ENCODE measurements at regions not wholly inside any gene's neighbourhood (a gene's known extent, or its start where the extent isn't known, plus 50 kb on each side); places are given as distances from the start of the nearest gene placed in this dataset.

DNA sequence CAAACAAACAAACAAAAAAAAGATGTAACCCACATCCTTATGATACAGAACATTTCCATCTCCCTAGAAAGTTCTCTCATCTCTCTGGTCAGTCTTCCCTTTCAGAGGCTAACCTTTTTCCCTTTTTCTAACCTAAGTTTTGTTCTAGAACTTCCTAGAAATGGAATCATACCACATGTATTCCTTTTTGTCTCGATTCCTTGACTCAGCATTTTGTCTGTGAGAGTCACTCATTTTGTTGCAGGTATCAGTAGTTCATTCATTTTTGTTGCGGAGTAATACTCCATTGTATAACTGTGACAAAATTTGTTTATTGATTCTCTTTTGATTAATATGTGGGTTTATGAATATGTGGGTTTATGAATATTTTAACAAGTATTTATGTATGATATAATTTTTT lies 400.0 kb upstream of the PDE4D start:
- H3K27ac Mint-ChIP-seq (ENCODE audit: unreplicated experiment) = no peak overlapping the region
- H3K36me3 Mint-ChIP-seq (ENCODE audit: unreplicated experiment) = no peaks in the 10 kb centered on the region
- H3K4me3 Mint-ChIP-seq (ENCODE audit: unreplicated experiment) = no peak overlapping the region
- H3K27me3 Mint-ChIP-seq (ENCODE audit: unreplicated experiment) = no peaks in the 10 kb centered on the region
- peaks cover 10% of the 10 kb centered on the region for H3K4me1 Mint-ChIP-seq (ENCODE audit: low read depth, unreplicated experiment)
- no peaks in the 10 kb centered on the region for H3K9me3 Mint-ChIP-seq (ENCODE audit: unreplicated experiment)
- no peak for DNase-seq
- TF ChIP-seq, protein P1, sequence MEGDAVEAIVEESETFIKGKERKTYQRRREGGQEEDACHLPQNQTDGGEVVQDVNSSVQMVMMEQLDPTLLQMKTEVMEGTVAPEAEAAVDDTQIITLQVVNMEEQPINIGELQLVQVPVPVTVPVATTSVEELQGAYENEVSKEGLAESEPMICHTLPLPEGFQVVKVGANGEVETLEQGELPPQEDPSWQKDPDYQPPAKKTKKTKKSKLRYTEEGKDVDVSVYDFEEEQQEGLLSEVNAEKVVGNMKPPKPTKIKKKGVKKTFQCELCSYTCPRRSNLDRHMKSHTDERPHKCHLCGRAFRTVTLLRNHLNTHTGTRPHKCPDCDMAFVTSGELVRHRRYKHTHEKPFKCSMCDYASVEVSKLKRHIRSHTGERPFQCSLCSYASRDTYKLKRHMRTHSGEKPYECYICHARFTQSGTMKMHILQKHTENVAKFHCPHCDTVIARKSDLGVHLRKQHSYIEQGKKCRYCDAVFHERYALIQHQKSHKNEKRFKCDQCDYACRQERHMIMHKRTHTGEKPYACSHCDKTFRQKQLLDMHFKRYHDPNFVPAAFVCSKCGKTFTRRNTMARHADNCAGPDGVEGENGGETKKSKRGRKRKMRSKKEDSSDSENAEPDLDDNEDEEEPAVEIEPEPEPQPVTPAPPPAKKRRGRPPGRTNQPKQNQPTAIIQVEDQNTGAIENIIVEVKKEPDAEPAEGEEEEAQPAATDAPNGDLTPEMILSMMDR (IDR thresholded peaks at IDR 0.05; ENCODE audit: partially characterized antibody, unreplicated experiment) = no peak

- TF ChIP-seq, protein P1 (IDR thresholded peaks at IDR 0.05; ENCODE audit: partially characterized antibody, unreplicated experiment) = peak; percentile 86
Observed at GRCh38 chr5:60287174-60287771, 393.7 kb upstream of the PDE4D start.

DNA sequence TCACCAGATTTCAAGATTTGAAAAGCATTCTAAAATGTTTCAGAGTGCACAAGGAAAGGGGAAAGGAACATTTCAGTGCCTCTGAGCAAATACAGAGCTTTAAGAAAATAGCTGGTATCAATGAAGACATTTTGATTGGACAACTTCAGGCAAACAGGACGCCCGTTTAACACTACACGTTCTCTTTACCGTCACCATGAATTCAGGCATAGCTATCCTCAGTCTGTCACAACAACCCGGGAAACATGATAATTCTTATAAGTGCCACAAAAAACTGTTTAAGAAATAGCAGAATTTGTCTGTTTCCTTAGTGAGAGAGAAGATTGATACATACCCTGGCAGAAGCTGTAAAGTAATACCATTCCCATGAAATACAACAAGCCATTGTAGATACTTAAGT lies 392.4 kb upstream of the PDE4D start:
- H3K36me3 Mint-ChIP-seq (ENCODE audit: unreplicated experiment) = no peaks in the 10 kb centered on the region
- no peak for DNase-seq
- no peaks in the 10 kb centered on the region for H3K9me3 Mint-ChIP-seq (ENCODE audit: unreplicated experiment)
- H3K27ac Mint-ChIP-seq (ENCODE audit: unreplicated experiment) = no peak overlapping the region
- no peaks in the 10 kb centered on the region for H3K27me3 Mint-ChIP-seq (ENCODE audit: unreplicated experiment)
- TF ChIP-seq, protein P1 (IDR thresholded peaks at IDR 0.05; ENCODE audit: partially characterized antibody, unreplicated experiment) = no peak
- no peak overlapping the region for H3K4me3 Mint-ChIP-seq (ENCODE audit: unreplicated experiment)
- peaks cover 10% of the 10 kb centered on the region for H3K4me1 Mint-ChIP-seq (ENCODE audit: low read depth, unreplicated experiment)

More at GRCh38 chr5:60287174-60287771, 393.7 kb upstream of the PDE4D start:
- H3K27ac Mint-ChIP-seq (ENCODE audit: unreplicated experiment) = no peak overlapping the region
- H3K4me3 Mint-ChIP-seq (ENCODE audit: unreplicated experiment) = no peak overlapping the region
- H3K4me1 Mint-ChIP-seq (ENCODE audit: low read depth, unreplicated experiment) = peaks cover 10% of the 10 kb centered on the region
- no peaks in the 10 kb centered on the region for H3K9me3 Mint-ChIP-seq (ENCODE audit: unreplicated experiment)
- H3K27me3 Mint-ChIP-seq (ENCODE audit: unreplicated experiment) = no peaks in the 10 kb centered on the region
- peak; percentile 71 for DNase-seq
- no peaks in the 10 kb centered on the region for H3K36me3 Mint-ChIP-seq (ENCODE audit: unreplicated experiment)

DNA sequence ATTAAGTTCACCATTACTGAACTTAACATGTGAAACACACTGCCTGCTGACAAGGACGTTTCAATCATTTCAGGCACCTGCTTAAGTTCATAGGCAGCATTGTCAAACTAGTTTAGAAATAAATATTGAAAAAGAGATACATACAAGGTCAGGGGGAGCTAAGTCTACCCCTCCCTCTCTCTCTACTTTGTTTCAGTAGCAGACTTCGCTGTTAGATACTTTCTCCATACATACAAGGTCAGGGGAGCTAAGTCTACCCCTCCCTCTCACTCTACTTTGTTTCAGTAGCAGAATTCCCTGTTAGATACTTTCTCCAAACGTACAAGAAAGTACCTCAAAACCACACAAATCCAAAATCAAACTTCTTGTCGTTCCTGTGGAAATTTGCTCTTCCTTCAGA lies 387.4 kb upstream of the PDE4D start:
- TF ChIP-seq, protein P1 (IDR thresholded peaks at IDR 0.05; ENCODE audit: partially characterized antibody, unreplicated experiment) = no peak
- Mint-ChIP-seq H3K4me1 (ENCODE audit: low read depth, unreplicated experiment) (no peaks in the 10 kb centered on the region), H3K4me3 (ENCODE audit: unreplicated experiment) (no peak overlapping the region), H3K36me3 (ENCODE audit: unreplicated experiment) (no peaks in the 10 kb centered on the region), H3K27ac (ENCODE audit: unreplicated experiment) (no peak overlapping the region), H3K27me3 (ENCODE audit: unreplicated experiment) (no peaks in the 10 kb centered on the region), H3K9me3 (ENCODE audit: unreplicated experiment) (no peaks in the 10 kb centered on the region)
- no peak for DNase-seq

- TF ChIP-seq, protein P1 (IDR thresholded peaks at IDR 0.05; ENCODE audit: partially characterized antibody, unreplicated experiment) = no peak
- Mint-ChIP-seq H3K4me1 (ENCODE audit: low read depth, unreplicated experiment) (no peaks in the 10 kb centered on the region), H3K4me3 (ENCODE audit: unreplicated experiment) (no peak overlapping the region), H3K27ac (ENCODE audit: unreplicated experiment) (no peak overlapping the region), H3K36me3 (ENCODE audit: unreplicated experiment) (no peaks in the 10 kb centered on the region), H3K9me3 (ENCODE audit: unreplicated experiment) (no peaks in the 10 kb centered on the region), H3K27me3 (ENCODE audit: unreplicated experiment) (no peaks in the 10 kb centered on the region)
- DNase-seq = no peak
Observed at GRCh38 chr5:60277941-60278340, 384.4 kb upstream of the PDE4D start.

All from glutamatergic neuron (in vitro differentiated cells).